Prostate gland (tissue), 2 donors: ENCODE measurements at regions not wholly inside any gene's neighbourhood (a gene's known extent, or its start where the extent isn't known, plus 50 kb on each side); places are given as distances from the start of the nearest gene placed in this dataset.

Experiments
- DNase-seq: peaks from one replicate; pipeline ENCODE4 v3.0.0-alpha.2; 2019; ENCODE audit warnings: low spot score
- H3K27ac ChIP-seq, 2 donors: fragments of 200-600 bp; sonication (generic); 2 replicates each; pipeline ENCODE4 v1.5.1; 2017 to 2019
- H3K27me3 ChIP-seq: fragments of 200-600 bp; sonication (generic); replicated peaks from 2 replicates; pipeline ENCODE4 v1.5.1; 2019; ENCODE audit not compliant: insufficient read depth
- H3K36me3 ChIP-seq, 2 donors: fragments of 200-600 bp; sonication (generic); 1 replicate in 1 of 2; 2 replicates in 1 of 2; pipeline versions ENCODE4 v1.5.1 to v1.8.1; 2017 to 2019
- H3K4me1 ChIP-seq: fragments of 200-600 bp; sonication (generic); replicated peaks from 2 replicates; pipeline ENCODE4 v1.5.1; 2019
- H3K4me3 ChIP-seq, 2 donors: fragments of 200-600 bp; sonication (generic); 2 replicates each; pipeline ENCODE4 v1.5.1; 2017 to 2019
- H3K9me3 ChIP-seq: fragments of 200-600 bp; sonication (generic); 2 replicates; pipeline ENCODE4 v1.5.1; 2017
- CTCF ChIP-seq, 4 experiments: fragments of 200-600 bp in 2 of 4; fragments of 450-650 bp in 2 of 4; sonication (generic) in 2 of 4; IDR thresholded peaks; 1 replicate in 3 of 4; 2 replicates in 1 of 4; pipeline ENCODE4 v1.5.1; 2016 to 2019; ENCODE audit warnings: antibody characterized with exemption in 4 of 4, mild to moderate bottlenecking in 2 of 4, moderate library complexity in 2 of 4
- POLR2A ChIP-seq: fragments of 450-650 bp; IDR thresholded peaks from one replicate; pipeline ENCODE4 v1.6.1; 2016; ENCODE audit warnings: antibody characterized with exemption, mild to moderate bottlenecking
- POLR2AphosphoS5 ChIP-seq: sonication (generic); formaldehyde crosslinking; IDR thresholded peaks from one replicate; pipeline ENCODE4 v1.6.1; 2017; ENCODE audit warnings: antibody characterized with exemption
- WGBS: methylation state at CpG from one replicate; pipeline ENCODE4 v1.1.5; 2018; 5-methylcytosine and 5-hydroxymethylcytosine counted together
- intact Hi-C: fragments of 100-400 bp; cut with DNase I; formaldehyde crosslinking; loops from one replicate; pipeline ENCODE4 v1.14.2; 2022

- H3K4me1 ChIP-seq: no peaks in the 10 kb centered on the region
- TF ChIP-seq POLR2AphosphoS5: no peak
- intact Hi-C loops: no loop called here
Observed at GRCh38 chr5:128870923-128871322, 94.4 kb upstream of the SLC27A6 start.

GRCh38 chr5:128876569-128877382, 88.5 kb upstream of the SLC27A6 start:
- no peaks in the 10 kb centered on the region for H3K9me3 ChIP-seq
- intact Hi-C loops: no loop called here
- 37% methylated on average over 3 of the region's 3 CpGs for WGBS
- H3K4me1 ChIP-seq: no peaks in the 10 kb centered on the region
- no peaks in the 10 kb centered on the region for H3K36me3 ChIP-seq
- H3K4me3 ChIP-seq: no peak overlapping the region
- H3K27ac ChIP-seq: no peak overlapping the region
- no peaks in the 10 kb centered on the region for H3K27me3 ChIP-seq
- no peak for DNase-seq
- no peak for TF ChIP-seq POLR2AphosphoS5
- no peak for TF ChIP-seq POLR2A
- no peak for TF ChIP-seq CTCF (IDR thresholded peaks at IDR 0.05)

More at GRCh38 chr5:128870923-128871322, 94.4 kb upstream of the SLC27A6 start:
- DNase-seq: no peak
- no peaks in the 10 kb centered on the region for H3K36me3 ChIP-seq
- H3K4me3 ChIP-seq: no peak overlapping the region
- no peak overlapping the region for H3K27ac ChIP-seq
- H3K27me3 ChIP-seq: no peaks in the 10 kb centered on the region
- H3K9me3 ChIP-seq: no peaks in the 10 kb centered on the region
- WGBS: 19% methylated on average over 3 of the region's 3 CpGs

- 76% methylated on average over 4 of the region's 4 CpGs for WGBS
- TF ChIP-seq CTCF (IDR thresholded peaks at IDR 0.05) (no peak), POLR2AphosphoS5 (no peak), POLR2A (no peak)
- no peaks in the 10 kb centered on the region for H3K27me3 ChIP-seq
- no peak for DNase-seq
- no peaks in the 10 kb centered on the region for H3K9me3 ChIP-seq
- no peak overlapping the region for H3K27ac ChIP-seq
- intact Hi-C loops: no loop called here
- H3K4me3 ChIP-seq: no peak overlapping the region
- H3K36me3 ChIP-seq: no peaks in the 10 kb centered on the region
- no peaks in the 10 kb centered on the region for H3K4me1 ChIP-seq
Observed at GRCh38 chr5:128877476-128877875, 87.8 kb upstream of the SLC27A6 start.

- H3K27me3 ChIP-seq: no peaks in the 10 kb centered on the region
- intact Hi-C loops: no loop called here
- no peak for TF ChIP-seq POLR2AphosphoS5
- TF ChIP-seq POLR2A: no peak
- TF ChIP-seq CTCF (IDR thresholded peaks at IDR 0.05): no peak
- WGBS: 22% methylated on average over 4 of the region's 4 CpGs
- DNase-seq: no peak
- no peak overlapping the region for H3K4me3 ChIP-seq
- no peaks in the 10 kb centered on the region for H3K4me1 ChIP-seq
- H3K36me3 ChIP-seq: no peaks in the 10 kb centered on the region
- H3K9me3 ChIP-seq: no peaks in the 10 kb centered on the region
- H3K27ac ChIP-seq: no peak overlapping the region
Observed at GRCh38 chr5:128881502-128882018, 83.7 kb upstream of the SLC27A6 start.

GRCh38 chr5:128885649-128886255, 79.5 kb upstream of the SLC27A6 start:
- Histone ChIP-seq H3K9me3 (no peaks in the 10 kb centered on the region), H3K27ac (no peak overlapping the region), H3K4me1 (no peaks in the 10 kb centered on the region), H3K36me3 (no peaks in the 10 kb centered on the region), H3K27me3 (no peaks in the 10 kb centered on the region), H3K4me3 (no peak overlapping the region)
- no peak for DNase-seq
- TF ChIP-seq CTCF (IDR thresholded peaks at IDR 0.05) (no peak), POLR2A (no peak), POLR2AphosphoS5 (no peak)
- intact Hi-C loops: no loop called here
